ENCODE measurements at regions not wholly inside any gene's neighbourhood (a gene's known extent, or its start where the extent isn't known, plus 50 kb on each side); places are given as distances from the start of the nearest gene placed in this dataset.

DNA sequence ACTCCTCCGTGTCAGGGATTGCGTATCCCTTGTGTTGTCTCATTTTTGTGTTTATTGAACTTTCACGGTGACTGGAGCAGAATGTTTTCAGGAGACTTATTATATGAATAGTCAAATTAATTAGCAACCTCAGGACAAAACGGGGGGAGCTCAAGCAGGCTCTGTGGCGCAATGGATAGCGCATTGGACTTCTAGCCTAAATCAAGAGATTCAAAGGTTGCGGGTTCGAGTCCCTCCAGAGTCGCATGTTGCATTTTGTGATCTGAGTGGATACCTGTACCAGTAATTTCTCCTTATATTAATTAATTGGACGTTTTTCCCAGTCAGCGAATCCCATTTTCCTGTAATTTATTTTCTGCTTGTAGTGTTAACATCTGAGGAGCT, 89.1 kb upstream of the ZNF184 start:
- TF ChIP-seq, protein P1, sequence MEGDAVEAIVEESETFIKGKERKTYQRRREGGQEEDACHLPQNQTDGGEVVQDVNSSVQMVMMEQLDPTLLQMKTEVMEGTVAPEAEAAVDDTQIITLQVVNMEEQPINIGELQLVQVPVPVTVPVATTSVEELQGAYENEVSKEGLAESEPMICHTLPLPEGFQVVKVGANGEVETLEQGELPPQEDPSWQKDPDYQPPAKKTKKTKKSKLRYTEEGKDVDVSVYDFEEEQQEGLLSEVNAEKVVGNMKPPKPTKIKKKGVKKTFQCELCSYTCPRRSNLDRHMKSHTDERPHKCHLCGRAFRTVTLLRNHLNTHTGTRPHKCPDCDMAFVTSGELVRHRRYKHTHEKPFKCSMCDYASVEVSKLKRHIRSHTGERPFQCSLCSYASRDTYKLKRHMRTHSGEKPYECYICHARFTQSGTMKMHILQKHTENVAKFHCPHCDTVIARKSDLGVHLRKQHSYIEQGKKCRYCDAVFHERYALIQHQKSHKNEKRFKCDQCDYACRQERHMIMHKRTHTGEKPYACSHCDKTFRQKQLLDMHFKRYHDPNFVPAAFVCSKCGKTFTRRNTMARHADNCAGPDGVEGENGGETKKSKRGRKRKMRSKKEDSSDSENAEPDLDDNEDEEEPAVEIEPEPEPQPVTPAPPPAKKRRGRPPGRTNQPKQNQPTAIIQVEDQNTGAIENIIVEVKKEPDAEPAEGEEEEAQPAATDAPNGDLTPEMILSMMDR (IDR thresholded peaks at IDR 0.05): no peak
- no peak for TF ChIP-seq POLR2A (IDR thresholded peaks at IDR 0.05)

Data from adrenal gland (tissue), 5 donors.